ENCODE measurements at regions not wholly inside any gene's neighbourhood (a gene's known extent, or its start where the extent isn't known, plus 50 kb on each side); places are given as distances from the start of the nearest gene placed in this dataset.

DNA sequence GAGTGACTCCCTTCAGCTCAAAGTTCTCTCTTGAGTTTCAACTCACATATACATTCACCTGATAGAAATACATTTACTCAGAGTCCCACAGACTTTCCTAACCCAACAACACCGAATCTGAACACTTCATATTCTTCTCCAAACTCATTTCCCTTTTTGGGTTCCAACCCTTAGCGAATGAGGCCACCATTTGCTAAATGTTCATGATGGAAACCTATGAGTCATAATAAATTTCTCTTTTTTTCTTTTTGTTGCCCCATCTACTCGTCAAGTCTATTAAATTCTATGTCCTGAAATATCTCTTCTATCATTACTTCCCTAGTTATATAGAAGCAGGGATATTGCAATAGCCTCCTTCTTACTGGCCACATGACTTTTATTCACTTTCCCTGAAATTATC lies 100.1 kb downstream of the HLX start:
- Histone ChIP-seq H3K27ac (ENCODE audit: low read length in 2 of 2) (no peak overlapping the region), H3K4me2 (replicated peaks; ENCODE audit: low read depth, low read length, poor library complexity, severe bottlenecking) (no peak overlapping the region), H4K20me1 (ENCODE audit: control insufficient read depth, insufficient read depth, low read length, poor library complexity, severe bottlenecking) (no peaks in the 10 kb centered on the region), H2AFZ (ENCODE audit: insufficient read depth, low read depth, low read length, poor library complexity, severe bottlenecking) (no peak overlapping the region), H3K9me3 (ENCODE audit: control extremely low read depth in 1 of 3, control insufficient read depth in 2 of 3, insufficient read depth in 1 of 3, low read length in 2 of 3) (no peaks in the 10 kb centered on the region), H3K4me3 (ENCODE audit: control extremely low read depth in 1 of 5, extremely low read depth in 1 of 5, insufficient read depth in 1 of 5, low read depth in 2 of 5, low read length in 4 of 5) (no peak overlapping the region), H3K79me2 (ENCODE audit: control insufficient read depth, insufficient read depth, low read length) (no peaks in the 10 kb centered on the region), H3K9ac (ENCODE audit: low read length) (no peak overlapping the region), H3K27me3 (replicated peaks in 1 of 4; ENCODE audit: control extremely low read depth in 1 of 4, control insufficient read depth in 3 of 4, insufficient read depth in 4 of 4, low read length in 3 of 4) (no peaks in the 10 kb centered on the region), H3K36me3 (replicated peaks in 1 of 2; ENCODE audit: control extremely low read depth in 1 of 2, control insufficient read depth in 1 of 2, extremely low read depth in 1 of 2, insufficient read depth in 2 of 2, low read length in 1 of 2) (no peaks in the 10 kb centered on the region), H3K4me1 (ENCODE audit: control insufficient read depth in 2 of 2, insufficient read depth in 2 of 2, low read length in 2 of 2) (no peaks in the 10 kb centered on the region)
- intact Hi-C loops (cut with micrococcal nuclease) = no loop called here
- Mint-ChIP-seq H3K27me3 (no peaks in the 10 kb centered on the region), H3K4me1 (no peaks in the 10 kb centered on the region), H3K9me3 (ENCODE audit: insufficient read depth) (no peaks in the 10 kb centered on the region), H3K27ac (no peak overlapping the region), H3K4me3 (no peak overlapping the region)
- ChIA-PET POLR2A (no interaction called here), CTCF (no interaction called here)
- ATAC-seq (ENCODE audit: low read depth) (no peak), DNase-seq (no peak)
- TF ChIP-seq, protein P1, sequence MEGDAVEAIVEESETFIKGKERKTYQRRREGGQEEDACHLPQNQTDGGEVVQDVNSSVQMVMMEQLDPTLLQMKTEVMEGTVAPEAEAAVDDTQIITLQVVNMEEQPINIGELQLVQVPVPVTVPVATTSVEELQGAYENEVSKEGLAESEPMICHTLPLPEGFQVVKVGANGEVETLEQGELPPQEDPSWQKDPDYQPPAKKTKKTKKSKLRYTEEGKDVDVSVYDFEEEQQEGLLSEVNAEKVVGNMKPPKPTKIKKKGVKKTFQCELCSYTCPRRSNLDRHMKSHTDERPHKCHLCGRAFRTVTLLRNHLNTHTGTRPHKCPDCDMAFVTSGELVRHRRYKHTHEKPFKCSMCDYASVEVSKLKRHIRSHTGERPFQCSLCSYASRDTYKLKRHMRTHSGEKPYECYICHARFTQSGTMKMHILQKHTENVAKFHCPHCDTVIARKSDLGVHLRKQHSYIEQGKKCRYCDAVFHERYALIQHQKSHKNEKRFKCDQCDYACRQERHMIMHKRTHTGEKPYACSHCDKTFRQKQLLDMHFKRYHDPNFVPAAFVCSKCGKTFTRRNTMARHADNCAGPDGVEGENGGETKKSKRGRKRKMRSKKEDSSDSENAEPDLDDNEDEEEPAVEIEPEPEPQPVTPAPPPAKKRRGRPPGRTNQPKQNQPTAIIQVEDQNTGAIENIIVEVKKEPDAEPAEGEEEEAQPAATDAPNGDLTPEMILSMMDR (IDR thresholded peaks at IDR 0.05) = no peak
- TF ChIP-seq EZH2 (IDR thresholded peaks at IDR 0.05; ENCODE audit: borderline replicate concordance, insufficient read depth, low read depth, low read length, poor library complexity, severe bottlenecking) = no peak
- no CpG with 5 or more reads among the region's 3 CpGs for WGBS (ENCODE audit: insufficient coverage)

DNA sequence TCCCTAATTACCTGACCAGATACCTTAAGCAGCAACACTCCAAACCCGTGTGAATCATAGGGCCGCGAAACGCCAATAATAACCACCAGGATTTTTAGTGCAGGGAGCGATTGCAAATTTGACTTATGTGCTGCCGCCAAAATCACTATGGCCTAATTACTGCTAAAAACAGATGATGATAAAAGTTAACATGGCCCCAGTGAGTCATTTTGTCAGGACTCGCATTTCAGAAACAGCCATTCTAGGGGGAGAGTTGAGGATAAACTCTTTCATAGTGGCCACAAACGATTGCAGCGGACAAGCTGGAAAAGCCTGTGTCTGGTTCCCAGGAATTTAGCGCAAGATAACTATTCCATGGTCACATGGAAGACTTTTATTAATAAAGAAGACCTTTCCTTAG lies 103.4 kb downstream of the HLX start:
- Mint-ChIP-seq H3K4me1 (no peaks in the 10 kb centered on the region), H3K4me3 (no peak overlapping the region), H3K27ac (no peak overlapping the region), H3K9me3 (ENCODE audit: insufficient read depth) (no peaks in the 10 kb centered on the region), H3K27me3 (no peaks in the 10 kb centered on the region)
- intact Hi-C loops (cut with micrococcal nuclease) = no loop called here
- ATAC-seq (ENCODE audit: low read depth) = no peak
- WGBS (ENCODE audit: insufficient coverage) = 90% methylated on average over 2 of the region's 10 CpGs
- TF ChIP-seq, protein P1 (IDR thresholded peaks at IDR 0.05) = no peak
- no peak for TF ChIP-seq EZH2 (IDR thresholded peaks at IDR 0.05; ENCODE audit: borderline replicate concordance, insufficient read depth, low read depth, low read length, poor library complexity, severe bottlenecking)
- no peak overlapping the region for H2AFZ ChIP-seq (ENCODE audit: insufficient read depth, low read depth, low read length, poor library complexity, severe bottlenecking)
- no peaks in the 10 kb centered on the region for H4K20me1 ChIP-seq (ENCODE audit: control insufficient read depth, insufficient read depth, low read length, poor library complexity, severe bottlenecking)
- no peaks in the 10 kb centered on the region for H3K79me2 ChIP-seq (ENCODE audit: control insufficient read depth, insufficient read depth, low read length)
- no peaks in the 10 kb centered on the region for H3K4me1 ChIP-seq (ENCODE audit: control insufficient read depth in 2 of 2, insufficient read depth in 2 of 2, low read length in 2 of 2)
- DNase-seq = no peak
- no peak overlapping the region for H3K9ac ChIP-seq (ENCODE audit: low read length)
- no peak overlapping the region for H3K4me3 ChIP-seq (ENCODE audit: control extremely low read depth in 1 of 5, extremely low read depth in 1 of 5, insufficient read depth in 1 of 5, low read depth in 2 of 5, low read length in 4 of 5)
- peaks cover 0 to 1% (median 0%) of the 10 kb centered on the region in 3 donors for H3K9me3 ChIP-seq (ENCODE audit: control extremely low read depth in 1 of 3, control insufficient read depth in 2 of 3, insufficient read depth in 1 of 3, low read length in 2 of 3)
- H3K36me3 ChIP-seq (replicated peaks in 1 of 2; ENCODE audit: control extremely low read depth in 1 of 2, control insufficient read depth in 1 of 2, extremely low read depth in 1 of 2, insufficient read depth in 2 of 2, low read length in 1 of 2) = no peaks in the 10 kb centered on the region
- no peak overlapping the region for H3K27ac ChIP-seq (ENCODE audit: low read length in 2 of 2)
- ChIA-PET CTCF (no interaction called here), POLR2A (no interaction called here)
- H3K4me2 ChIP-seq (replicated peaks; ENCODE audit: low read depth, low read length, poor library complexity, severe bottlenecking) = no peak overlapping the region
- no peaks in the 10 kb centered on the region for H3K27me3 ChIP-seq (replicated peaks in 1 of 4; ENCODE audit: control extremely low read depth in 1 of 4, control insufficient read depth in 3 of 4, insufficient read depth in 4 of 4, low read length in 3 of 4)

All from B cell (primary cell).